ENCODE measurements at regions not wholly inside any gene's neighbourhood (a gene's known extent, or its start where the extent isn't known, plus 50 kb on each side); places are given as distances from the start of the nearest gene placed in this dataset.

DNA sequence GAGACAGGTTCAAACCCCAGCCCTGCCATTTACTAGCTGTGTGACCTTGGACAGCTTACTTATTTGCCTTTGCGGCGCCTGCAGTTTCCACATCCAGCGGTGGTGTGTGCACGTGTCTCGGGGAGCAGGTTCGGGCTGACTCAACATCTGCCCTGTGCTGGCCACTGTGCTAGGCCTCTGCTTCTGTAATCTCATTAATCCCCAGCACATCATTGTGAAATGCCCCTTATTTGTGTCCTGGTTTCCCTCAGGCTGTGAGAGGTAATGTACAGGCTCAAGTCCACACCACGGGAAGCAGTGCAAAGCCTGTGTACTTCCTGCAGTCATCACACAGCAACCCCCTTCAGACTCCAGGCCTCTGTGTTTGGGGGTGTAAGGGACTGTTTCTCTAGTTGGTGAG lies 285.7 kb downstream of the RPS24 start:
- Histone ChIP-seq H3K9me3 (peaks cover 4% of the 10 kb centered on the region; the same call in 1 of the 2 replicates), H3K4me3 (no peak overlapping the region), H3K27me3 (no peaks in the 10 kb centered on the region), H3K36me3 (no peaks in the 10 kb centered on the region)
- DNase-seq = no peak

DNA sequence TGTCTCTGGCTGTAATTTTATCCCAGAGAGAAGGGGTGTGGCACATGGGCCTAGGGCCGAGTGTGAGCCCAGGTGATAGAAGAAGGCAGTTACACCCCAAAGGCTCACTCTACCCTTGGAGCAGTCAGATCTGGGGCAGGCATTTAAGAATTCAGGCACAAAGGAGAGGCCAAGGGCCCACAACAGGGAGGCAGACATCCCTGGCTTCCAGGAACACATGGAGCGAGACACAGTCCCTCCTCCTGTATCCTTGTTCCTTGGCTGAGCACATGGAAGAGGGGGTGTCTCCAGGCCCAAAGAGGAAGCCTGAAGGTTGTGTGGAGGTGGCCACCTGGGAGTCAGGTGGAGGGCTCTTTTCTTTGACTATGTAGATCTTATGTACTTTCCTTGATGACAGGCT lies 286.2 kb downstream of the RPS24 start:
- Histone ChIP-seq H3K4me3 (no peak overlapping the region), H3K27me3 (no peaks in the 10 kb centered on the region), H3K36me3 (no peaks in the 10 kb centered on the region), H3K9me3 (peaks cover 7% of the 10 kb centered on the region; the same call in 1 of the 2 replicates)
- no peak for DNase-seq

DNA sequence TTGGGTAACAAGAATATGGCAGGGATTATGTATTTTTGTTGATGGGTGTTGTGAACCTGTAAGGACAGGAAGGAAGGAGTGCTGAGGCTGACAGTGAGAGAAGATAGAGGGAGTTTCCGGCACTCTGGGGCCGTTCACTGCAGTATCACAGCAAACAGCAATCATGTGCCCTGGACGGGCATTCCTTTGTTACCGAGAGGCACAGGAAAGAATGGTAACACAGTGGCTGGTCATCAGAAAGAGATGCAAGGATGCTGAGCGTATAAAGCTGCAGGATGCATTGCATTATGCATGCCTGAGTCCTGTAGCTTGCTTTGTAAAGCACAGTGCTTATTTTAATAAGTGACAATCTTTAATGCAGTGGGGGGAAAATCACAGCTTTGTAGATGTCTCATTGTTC lies 286.8 kb downstream of the RPS24 start:
- H3K27me3 ChIP-seq = no peaks in the 10 kb centered on the region
- DNase-seq = no peak
- peaks cover 12% of the 10 kb centered on the region for H3K9me3 ChIP-seq
- no peak overlapping the region for H3K4me3 ChIP-seq
- H3K36me3 ChIP-seq = no peaks in the 10 kb centered on the region

DNA sequence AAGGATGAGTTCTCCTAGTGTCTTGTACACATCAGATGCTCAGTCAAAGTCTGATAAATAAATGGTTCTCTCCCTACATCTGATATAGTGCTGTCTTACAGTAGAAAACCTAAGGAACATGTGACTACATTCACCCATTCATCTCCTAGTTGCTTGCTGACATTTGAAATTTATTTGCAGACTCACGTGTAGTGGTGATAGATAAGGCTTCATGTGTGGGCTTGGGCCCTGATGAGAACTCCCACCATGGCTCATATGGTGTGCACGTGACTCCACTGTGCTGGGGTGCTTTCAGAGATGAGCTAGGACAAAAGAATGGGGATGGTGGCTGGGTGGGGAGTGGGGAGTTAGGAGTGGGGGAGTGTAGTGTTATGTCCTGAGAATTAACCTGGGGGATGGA lies 287.3 kb downstream of the RPS24 start:
- no peak for DNase-seq
- Histone ChIP-seq H3K4me3 (no peak overlapping the region), H3K36me3 (no peaks in the 10 kb centered on the region), H3K27me3 (no peaks in the 10 kb centered on the region), H3K9me3 (peaks cover 17% of the 10 kb centered on the region)

DNA sequence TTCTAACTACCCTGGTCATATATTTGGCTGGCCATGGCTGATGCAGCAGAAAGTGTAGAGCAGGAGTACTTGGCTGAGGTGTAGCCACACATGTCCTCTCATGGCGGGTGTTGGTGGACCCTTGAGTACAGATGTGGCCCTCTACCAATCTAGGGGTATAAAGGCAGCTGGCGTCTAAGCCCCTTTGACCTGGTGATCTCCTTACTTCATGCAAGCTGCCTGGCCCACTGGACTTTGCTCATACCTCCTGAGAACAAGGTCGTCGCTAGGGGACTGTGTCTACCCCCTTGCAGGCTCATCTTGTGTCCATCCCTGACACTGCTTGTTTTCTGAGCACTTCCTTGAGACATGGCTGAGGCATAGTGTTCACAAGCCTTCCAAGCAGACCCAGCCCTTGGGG lies 287.8 kb downstream of the RPS24 start:
- Histone ChIP-seq H3K9me3 (peaks cover 22% of the 10 kb centered on the region), H3K36me3 (no peaks in the 10 kb centered on the region), H3K27me3 (no peaks in the 10 kb centered on the region), H3K4me3 (no peak overlapping the region)
- no peak for DNase-seq

DNA sequence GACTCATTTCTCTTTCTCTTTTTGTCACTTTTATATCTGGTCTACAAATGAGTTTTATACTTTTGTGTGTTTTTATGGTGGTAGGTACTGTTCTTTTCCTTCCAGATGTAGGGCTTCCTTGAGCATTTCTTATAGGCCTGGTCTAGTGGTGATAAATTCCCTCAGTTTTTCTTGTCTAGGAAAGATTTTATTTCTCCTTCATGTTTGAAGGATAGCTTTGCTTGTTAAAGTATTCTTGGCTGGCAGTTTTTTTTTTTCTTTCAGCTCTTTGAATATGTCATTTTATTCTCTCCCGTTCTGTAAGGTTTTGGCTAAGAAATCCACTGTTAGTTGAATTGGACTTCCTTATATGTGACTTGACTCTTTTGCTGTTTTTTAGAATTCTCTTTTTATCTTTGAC lies 292.7 kb downstream of the RPS24 start:
- Histone ChIP-seq H3K4me3 (no peak overlapping the region), H3K9me3 (peaks cover 31% of the 10 kb centered on the region), H3K36me3 (no peaks in the 10 kb centered on the region), H3K27me3 (no peaks in the 10 kb centered on the region)
- DNase-seq = no peak

DNA sequence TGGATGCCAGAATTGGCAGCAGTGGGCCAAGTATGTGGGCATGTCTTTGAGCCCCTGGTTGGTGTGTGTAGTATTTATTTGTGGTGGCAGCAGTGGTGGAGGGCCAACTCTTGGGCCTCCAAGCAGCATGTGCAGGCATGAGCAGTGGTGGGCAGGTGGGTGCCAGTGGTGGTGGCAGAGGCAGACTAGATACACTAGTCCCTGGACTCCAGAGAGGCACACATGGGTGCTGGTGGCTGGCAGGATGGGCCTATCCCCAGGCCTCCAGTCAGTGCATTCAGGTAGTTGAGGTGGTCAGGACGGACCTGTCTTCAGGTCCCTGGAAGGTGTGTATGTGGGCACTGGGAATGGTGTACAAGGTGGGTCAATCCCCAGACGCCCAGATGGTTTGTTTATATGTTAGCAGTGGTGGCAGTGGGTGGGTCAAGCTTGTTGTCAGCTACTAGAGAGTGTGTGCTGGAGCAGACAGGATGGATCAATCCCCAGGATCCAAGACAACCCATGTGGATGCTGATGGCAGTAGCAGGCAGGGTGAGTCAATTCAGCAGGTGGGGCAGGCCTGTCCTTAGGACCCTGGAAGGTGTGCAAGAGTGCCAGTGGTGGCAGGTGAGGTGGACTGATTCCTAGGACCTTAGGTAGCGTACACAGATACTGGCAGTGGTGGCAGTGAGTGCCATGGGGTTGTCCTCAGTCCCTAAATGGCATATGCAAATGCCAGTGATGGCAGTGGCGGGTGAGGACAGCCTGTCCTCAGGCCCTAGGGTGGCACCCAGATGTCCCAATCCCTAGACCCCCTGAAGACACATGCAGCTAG lies 294.3 kb downstream of the RPS24 start:
- DNase-seq = no peak
- Histone ChIP-seq H3K4me3 (no peak overlapping the region), H3K36me3 (no peaks in the 10 kb centered on the region), H3K9me3 (peaks cover 31% of the 10 kb centered on the region), H3K27me3 (no peaks in the 10 kb centered on the region)

DNA sequence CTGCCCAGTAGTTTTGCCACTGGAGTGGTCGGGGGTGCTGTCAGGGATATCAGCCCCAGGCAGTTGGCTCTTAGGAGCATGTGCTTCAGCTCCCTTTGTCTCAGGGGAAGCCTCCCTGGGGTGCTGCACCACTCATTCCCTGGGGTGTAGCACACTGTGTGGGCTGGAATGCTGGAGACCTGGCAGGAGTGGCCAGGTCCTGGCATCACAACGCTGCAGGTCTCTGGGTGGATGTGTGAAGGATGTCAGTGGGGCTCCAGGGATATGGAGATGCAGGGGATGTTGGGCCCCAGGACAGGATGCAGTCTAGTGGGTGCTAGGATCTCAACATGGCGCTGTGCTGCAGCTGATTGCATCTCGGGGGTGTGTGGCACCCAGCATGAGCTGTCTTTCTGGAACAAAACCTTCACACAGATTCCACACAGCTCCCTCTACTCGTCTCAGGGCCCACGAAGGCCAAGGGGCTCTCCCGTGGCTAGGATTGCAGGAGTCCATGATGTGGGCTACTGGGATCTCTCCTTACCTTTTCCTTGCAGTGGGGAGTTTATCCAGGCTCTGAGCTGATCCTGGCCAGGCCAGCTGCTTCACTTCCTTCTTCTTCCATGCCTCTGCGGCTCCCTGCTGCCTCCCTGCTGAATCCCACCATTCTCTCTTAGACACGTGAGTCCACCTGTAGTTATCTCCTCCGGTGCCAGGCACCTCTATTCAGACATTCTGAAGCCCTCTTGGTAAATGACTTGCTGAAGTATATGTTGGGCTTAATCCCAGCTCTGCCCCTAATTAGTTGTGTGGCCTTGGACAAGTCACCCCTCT lies 295.1 kb downstream of the RPS24 start:
- DNase-seq = peak; percentile 35
- Histone ChIP-seq H3K27me3 (no peaks in the 10 kb centered on the region), H3K9me3 (peaks cover 30% of the 10 kb centered on the region)

DNA sequence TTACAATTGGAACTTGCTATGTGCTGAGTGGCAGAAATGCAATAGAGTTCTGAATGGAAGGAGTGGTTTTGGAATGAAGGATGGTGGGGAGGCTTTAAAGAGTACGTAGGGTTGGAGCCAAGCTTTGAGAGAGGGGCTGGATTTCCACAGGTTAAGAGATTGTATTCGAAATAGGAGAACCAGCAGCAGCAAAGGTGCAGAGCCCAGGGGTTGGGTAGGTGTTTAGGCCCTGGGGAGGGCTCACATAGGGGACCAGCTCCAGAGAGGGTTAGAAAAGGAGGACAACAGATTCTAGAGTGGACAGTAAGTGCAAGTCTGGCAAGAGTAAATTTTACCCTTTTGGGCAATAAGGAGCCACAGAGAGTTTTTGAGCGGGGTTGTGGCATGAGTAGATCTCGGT lies 297.2 kb downstream of the RPS24 start:
- H3K4me3 ChIP-seq = no peak overlapping the region
- H3K9me3 ChIP-seq = peaks cover 16% of the 10 kb centered on the region
- H3K27me3 ChIP-seq = no peaks in the 10 kb centered on the region
- H3K36me3 ChIP-seq = peaks cover 4% of the 10 kb centered on the region
- DNase-seq = no peak

More for the DNA sequence above, 295.1 kb downstream of the RPS24 start:
- no peak overlapping the region for H3K4me3 ChIP-seq
- H3K36me3 ChIP-seq = no peaks in the 10 kb centered on the region

DNA sequence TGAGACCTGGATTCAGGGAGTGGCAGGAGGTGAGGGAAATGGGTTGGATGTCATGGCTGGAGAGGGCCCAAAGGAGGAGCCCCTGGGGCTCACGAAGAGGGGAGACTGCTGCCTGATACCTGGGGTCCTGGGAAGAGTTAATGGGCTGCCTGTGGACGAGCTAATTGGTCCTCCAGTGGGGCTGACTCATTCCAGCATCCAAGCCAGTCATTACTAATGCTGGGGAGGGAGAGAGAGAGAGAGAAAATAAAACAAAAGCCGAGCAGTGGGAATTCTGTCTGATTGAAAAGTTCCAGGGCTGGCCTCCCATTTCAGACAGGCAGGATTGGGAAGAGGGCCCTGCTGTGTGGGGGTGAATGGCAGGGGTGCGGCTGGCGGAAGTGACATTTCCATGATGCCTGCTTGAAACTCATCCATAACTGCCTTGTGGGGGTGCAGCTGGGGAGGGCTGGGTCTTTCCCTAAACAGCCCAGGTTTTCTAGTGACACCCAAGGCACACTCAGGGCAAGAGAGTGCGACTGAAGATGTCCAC lies 297.8 kb downstream of the RPS24 start:
- H3K4me3 ChIP-seq = no peak overlapping the region
- no peaks in the 10 kb centered on the region for H3K27me3 ChIP-seq
- H3K9me3 ChIP-seq = peaks cover 10% of the 10 kb centered on the region
- H3K36me3 ChIP-seq = peaks cover 4% of the 10 kb centered on the region
- peak; percentile 86 for DNase-seq

DNA sequence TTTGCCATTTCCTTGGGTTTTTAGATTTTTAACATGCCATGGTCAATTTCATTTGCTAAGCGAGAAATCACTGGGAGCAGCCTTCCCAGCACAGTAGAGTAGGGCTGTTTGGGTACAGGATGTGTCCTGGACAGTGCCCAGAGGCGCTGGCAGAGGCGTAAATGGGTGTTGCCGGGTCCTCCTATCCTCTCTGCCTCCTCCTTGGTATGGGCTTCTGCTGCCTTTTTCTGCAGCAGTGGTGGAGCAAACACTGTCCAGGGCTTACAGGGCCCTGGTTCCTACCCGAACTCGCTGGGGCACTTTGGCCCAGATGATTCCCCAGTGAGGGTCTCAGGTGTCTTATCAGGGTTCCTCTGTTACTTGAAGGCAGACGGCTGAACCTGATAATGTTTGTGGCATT lies 298.3 kb downstream of the RPS24 start:
- no peaks in the 10 kb centered on the region for H3K27me3 ChIP-seq
- peaks cover 4% of the 10 kb centered on the region for H3K36me3 ChIP-seq
- H3K4me3 ChIP-seq = no peak overlapping the region
- H3K9me3 ChIP-seq = peaks cover 5% of the 10 kb centered on the region
- DNase-seq = peak; percentile 81

DNA sequence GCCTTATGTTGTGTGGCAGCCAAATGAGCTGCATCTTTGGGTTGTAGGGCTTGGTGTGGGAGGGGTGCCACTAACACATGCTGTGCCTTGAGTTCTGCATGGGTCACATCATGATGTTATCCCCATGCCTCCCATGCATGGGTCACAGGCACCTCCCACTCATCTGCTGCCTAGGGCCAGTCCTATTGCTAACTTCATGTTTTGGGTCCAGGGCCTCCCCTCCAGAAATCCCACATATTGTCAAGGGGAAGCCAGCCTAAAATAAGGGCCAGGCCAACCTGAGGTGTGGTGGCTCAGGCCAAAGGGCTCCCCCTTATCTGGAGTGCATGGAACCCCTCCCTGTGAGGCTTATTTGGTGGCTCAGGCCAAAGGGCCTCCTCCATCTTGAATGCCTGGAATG lies 299.0 kb downstream of the RPS24 start:
- DNase-seq = no peak
- Histone ChIP-seq H3K4me3 (no peak overlapping the region), H3K9me3 (no peaks in the 10 kb centered on the region), H3K36me3 (peaks cover 4% of the 10 kb centered on the region), H3K27me3 (no peaks in the 10 kb centered on the region)

DNA sequence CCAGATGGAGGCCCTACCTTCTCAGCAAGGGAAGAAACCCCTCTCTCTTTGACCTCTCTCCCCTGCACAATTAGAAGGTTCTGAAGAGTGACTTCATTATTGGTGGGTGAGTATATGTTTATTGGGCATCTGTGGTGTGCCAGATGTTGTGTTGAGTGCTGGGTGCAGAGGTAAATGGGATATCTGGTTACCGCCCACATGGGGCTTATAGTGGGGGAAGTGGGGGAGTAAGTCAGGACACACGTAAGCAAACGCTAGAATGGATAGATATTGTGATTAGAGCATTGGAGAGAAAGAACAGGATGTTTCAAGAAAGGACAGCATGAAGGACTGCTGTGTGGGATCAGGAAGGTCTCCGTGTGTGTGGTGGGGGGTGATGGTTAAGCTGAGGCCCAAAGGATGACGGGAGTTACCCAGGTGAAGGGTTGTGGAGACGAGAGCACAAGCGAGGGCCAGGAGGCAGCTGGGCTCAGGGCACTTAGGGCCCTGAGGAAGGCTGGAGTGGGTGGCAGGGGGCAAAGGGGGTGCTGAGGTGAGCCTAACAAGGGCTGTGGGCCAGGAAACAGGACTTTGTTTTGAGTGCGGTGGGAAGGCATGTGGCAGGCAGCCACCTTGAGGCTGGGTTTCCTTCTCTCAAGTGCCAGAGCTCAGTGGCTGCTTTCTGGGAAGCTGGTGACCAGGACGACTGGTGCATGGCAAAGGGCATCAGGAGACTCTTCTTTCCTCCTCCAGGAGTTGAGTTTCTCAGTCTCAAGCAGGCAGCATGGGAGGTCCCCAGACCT lies 299.9 kb downstream of the RPS24 start:
- H3K4me3 ChIP-seq = no peak overlapping the region
- H3K36me3 ChIP-seq = peaks cover 4% of the 10 kb centered on the region
- H3K9me3 ChIP-seq = no peaks in the 10 kb centered on the region
- no peaks in the 10 kb centered on the region for H3K27me3 ChIP-seq
- DNase-seq = no peak

DNA sequence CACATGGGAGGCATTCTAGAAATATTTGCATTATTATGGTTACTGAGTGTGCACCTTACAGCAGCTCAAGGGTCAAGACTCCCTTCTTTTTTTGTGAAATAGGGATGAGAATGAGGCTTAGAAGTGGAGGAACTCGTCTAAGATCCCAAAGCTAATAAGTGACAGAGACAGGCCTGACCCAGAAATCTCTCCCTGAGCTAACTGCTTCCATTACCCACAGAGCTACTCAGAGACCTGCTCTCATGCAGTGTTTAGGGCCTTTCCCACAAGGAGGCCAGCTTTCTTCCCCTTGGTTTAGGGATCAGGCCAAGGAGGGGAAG lies 301.7 kb downstream of the RPS24 start:
- no peak overlapping the region for H3K4me3 ChIP-seq
- H3K36me3 ChIP-seq = peaks cover 4% of the 10 kb centered on the region
- DNase-seq = no peak
- H3K27me3 ChIP-seq = no peaks in the 10 kb centered on the region
- no peaks in the 10 kb centered on the region for H3K9me3 ChIP-seq

DNA sequence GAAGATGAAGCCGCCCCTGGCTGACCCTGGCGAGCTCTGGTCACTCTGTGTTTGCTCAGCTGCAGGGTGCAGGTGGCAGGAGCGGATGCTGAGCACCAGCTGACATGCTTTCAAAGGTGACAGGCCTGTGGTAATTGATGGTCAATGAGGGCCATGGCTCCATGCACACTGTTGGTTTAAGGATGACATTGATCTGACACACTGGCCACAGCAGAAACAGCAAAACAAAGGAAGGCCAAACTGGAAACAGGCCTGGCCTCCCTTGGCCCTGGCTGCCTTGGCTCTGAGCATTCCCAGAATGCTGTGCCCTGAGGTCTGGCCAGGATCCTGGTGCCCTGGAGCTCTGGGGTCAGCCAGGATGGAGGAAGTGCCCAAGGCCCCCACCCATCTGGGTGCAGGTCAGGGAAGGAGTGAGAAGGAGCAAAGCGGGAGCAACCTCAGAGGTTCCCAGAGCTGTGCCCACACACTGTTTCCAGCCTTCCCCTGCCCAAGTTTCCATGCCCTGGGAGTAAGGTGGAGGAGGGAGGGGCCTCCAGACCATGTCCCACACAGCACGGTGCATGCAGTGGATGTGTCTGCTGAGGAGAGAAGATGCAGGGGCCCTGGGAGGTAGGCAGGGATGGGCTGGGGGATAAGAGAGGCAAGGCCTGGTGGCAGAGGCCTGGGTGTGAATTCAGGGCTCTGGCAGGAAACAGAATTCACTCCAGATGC lies 302.2 kb downstream of the RPS24 start:
- no peaks in the 10 kb centered on the region for H3K27me3 ChIP-seq
- peaks cover 4% of the 10 kb centered on the region for H3K36me3 ChIP-seq
- DNase-seq = peak; percentile 97
- no peak overlapping the region for H3K4me3 ChIP-seq
- no peaks in the 10 kb centered on the region for H3K9me3 ChIP-seq

DNA sequence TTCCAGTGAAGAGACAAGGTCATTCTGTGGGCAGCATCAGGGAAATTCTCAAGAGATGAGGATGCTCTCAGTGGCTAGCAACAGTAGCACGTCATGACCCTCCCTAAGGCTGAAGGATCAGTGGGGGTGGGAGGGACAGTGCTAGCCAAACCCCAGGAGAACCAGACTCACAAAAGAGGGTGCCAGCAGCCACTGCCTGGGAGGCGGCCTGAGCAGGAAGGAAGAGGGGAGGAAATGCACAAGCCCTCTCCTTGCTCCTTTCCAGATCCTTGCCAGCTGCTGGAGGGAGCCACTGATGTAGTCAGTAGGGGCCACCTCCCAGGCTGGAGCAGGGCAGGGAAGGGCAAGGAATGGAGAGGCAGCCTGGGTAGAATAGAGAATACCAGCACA lies 302.7 kb downstream of the RPS24 start:
- H3K4me3 ChIP-seq = no peak overlapping the region
- no peaks in the 10 kb centered on the region for H3K9me3 ChIP-seq
- no peaks in the 10 kb centered on the region for H3K27me3 ChIP-seq
- peaks cover 4% of the 10 kb centered on the region for H3K36me3 ChIP-seq
- DNase-seq = peak; percentile 98
